Ammon's horn (tissue), 1 donor: ENCODE measurements at regions not wholly inside any gene's neighbourhood (a gene's known extent, or its start where the extent isn't known, plus 50 kb on each side); places are given as distances from the start of the nearest gene placed in this dataset.

ENCODE experiments used
- DNase-seq: peaks from one replicate; pipeline ENCODE4 v3.0.0-alpha.2; 2016; ENCODE audit warnings: low spot score

- no peak for DNase-seq
Measured at GRCh38 chr2:37782155-37782673, 110.8 kb upstream of the CDC42EP3 start.

GRCh38 chr2:37782721-37783371, 111.4 kb upstream of the CDC42EP3 start:
- DNase-seq, result no peak

- DNase-seq, result no peak
Measured at GRCh38 chr2:37783545-37783944, 112.1 kb upstream of the CDC42EP3 start.

- no peak for DNase-seq
Measured at GRCh38 chr2:37784071-37784758, 112.8 kb upstream of the CDC42EP3 start.

- no peak for DNase-seq
Measured at GRCh38 chr2:37784759-37785149, 113.3 kb upstream of the CDC42EP3 start.

- DNase-seq, result no peak
Measured at GRCh38 chr2:37786191-37786698, 114.8 kb upstream of the CDC42EP3 start.

- no peak for DNase-seq
Measured at GRCh38 chr2:37786854-37787253, 115.4 kb upstream of the CDC42EP3 start.

GRCh38 chr2:37788602-37789209, 117.3 kb upstream of the CDC42EP3 start:
- no peak for DNase-seq

GRCh38 chr2:37790019-37790418, 118.6 kb upstream of the CDC42EP3 start:
- DNase-seq, result no peak

- no peak for DNase-seq
Measured at GRCh38 chr2:37790462-37790861, 119.0 kb upstream of the CDC42EP3 start.

GRCh38 chr2:37792366-37792765, 120.9 kb upstream of the CDC42EP3 start:
- no peak for DNase-seq

GRCh38 chr2:37793004-37793403, 121.6 kb upstream of the CDC42EP3 start:
- no peak for DNase-seq

GRCh38 chr2:37794717-37795116, 123.3 kb upstream of the CDC42EP3 start:
- DNase-seq, result no peak

- no peak for DNase-seq
Measured at GRCh38 chr2:37795456-37795855, 124.0 kb upstream of the CDC42EP3 start.

GRCh38 chr2:37795938-37796337, 124.5 kb upstream of the CDC42EP3 start:
- no peak for DNase-seq

GRCh38 chr2:37796481-37796880, 125.0 kb upstream of the CDC42EP3 start:
- DNase-seq, result no peak

GRCh38 chr2:37797081-37797480, 125.6 kb upstream of the CDC42EP3 start:
- no peak for DNase-seq

- peak; percentile 17 for DNase-seq
Measured at GRCh38 chr2:37798315-37799005, 126.6 kb upstream of the RMDN2 start.

GRCh38 chr2:37800176-37800858, 124.8 kb upstream of the RMDN2 start:
- no peak for DNase-seq

GRCh38 chr2:37802211-37802752, 122.8 kb upstream of the RMDN2 start:
- DNase-seq, result no peak

- DNase-seq, result no peak
Measured at GRCh38 chr2:37802899-37803379, 122.1 kb upstream of the RMDN2 start.
